ENCODE measurements at regions not wholly inside any gene's neighbourhood (a gene's known extent, or its start where the extent isn't known, plus 50 kb on each side); places are given as distances from the start of the nearest gene placed in this dataset.

GRCh38 chr13:60701895-60702294 is 304.9 kb downstream of the TDRD3 start:
- no peak overlapping the region for H3K27ac ChIP-seq
- H3K4me1 ChIP-seq = no peaks in the 10 kb centered on the region
- DNase-seq (no peak), ATAC-seq (no peak)
- H3K36me3 ChIP-seq = no peaks in the 10 kb centered on the region
- no peak overlapping the region for H3K4me3 ChIP-seq
- intact Hi-C loops (cut with DNase I) = no loop called here
- H3K9me3 ChIP-seq = no peaks in the 10 kb centered on the region
- TF ChIP-seq, protein P1, sequence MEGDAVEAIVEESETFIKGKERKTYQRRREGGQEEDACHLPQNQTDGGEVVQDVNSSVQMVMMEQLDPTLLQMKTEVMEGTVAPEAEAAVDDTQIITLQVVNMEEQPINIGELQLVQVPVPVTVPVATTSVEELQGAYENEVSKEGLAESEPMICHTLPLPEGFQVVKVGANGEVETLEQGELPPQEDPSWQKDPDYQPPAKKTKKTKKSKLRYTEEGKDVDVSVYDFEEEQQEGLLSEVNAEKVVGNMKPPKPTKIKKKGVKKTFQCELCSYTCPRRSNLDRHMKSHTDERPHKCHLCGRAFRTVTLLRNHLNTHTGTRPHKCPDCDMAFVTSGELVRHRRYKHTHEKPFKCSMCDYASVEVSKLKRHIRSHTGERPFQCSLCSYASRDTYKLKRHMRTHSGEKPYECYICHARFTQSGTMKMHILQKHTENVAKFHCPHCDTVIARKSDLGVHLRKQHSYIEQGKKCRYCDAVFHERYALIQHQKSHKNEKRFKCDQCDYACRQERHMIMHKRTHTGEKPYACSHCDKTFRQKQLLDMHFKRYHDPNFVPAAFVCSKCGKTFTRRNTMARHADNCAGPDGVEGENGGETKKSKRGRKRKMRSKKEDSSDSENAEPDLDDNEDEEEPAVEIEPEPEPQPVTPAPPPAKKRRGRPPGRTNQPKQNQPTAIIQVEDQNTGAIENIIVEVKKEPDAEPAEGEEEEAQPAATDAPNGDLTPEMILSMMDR (IDR thresholded peaks at IDR 0.05) = no peak
- no peaks in the 10 kb centered on the region for H3K27me3 ChIP-seq (ENCODE audit: low read depth)

DNA sequence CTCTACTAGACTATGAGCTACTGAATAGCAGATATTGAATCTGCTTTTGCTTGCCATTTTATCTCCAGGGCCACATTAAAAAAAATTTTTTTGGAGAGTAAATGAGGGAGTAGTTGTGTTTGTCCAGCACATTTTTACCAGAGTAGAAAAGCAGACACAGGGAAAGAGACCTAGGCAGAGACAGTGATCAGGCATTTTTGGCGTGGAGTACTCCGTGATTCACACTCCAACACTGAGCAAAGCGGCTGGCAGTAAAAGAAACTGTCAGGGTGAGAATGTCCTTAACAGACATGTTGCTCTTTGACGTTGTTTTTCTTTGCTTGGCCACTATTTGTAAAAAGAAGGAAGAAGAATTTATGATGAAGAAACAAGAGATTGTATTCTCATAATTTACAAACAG is 304.0 kb downstream of the TDRD3 start:
- intact Hi-C loops (cut with DNase I) = no loop called here
- no peaks in the 10 kb centered on the region for H3K27me3 ChIP-seq (ENCODE audit: low read depth)
- H3K4me1 ChIP-seq = no peaks in the 10 kb centered on the region
- no peak for DNase-seq
- H3K27ac ChIP-seq = no peak overlapping the region
- no peak for ATAC-seq
- H3K36me3 ChIP-seq = no peaks in the 10 kb centered on the region
- H3K9me3 ChIP-seq = no peaks in the 10 kb centered on the region
- H3K4me3 ChIP-seq = no peak overlapping the region
- TF ChIP-seq, protein P1 (IDR thresholded peaks at IDR 0.05) = no peak

DNA sequence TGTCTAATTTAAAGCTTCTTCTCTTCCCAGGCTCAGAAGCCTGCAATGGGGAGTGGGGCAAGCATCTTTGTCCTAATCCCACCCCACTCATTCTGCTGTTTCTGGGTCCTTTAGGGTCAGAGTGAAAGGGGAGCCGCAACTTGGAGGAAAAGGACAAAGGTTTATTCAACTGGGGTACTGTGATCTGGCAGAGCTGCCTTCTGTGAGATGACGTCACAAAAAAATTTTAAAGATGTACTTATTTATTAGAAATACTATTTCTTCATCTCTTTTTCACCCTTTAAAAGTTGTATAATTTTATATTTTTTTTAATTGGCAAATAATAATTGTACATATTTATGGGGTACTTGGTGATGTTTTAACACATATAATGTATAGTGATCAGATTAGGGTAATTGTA is 302.6 kb downstream of the TDRD3 start:
- ATAC-seq = no peak
- intact Hi-C loops (cut with DNase I) = no loop called here
- Histone ChIP-seq H3K4me3 (no peak overlapping the region), H3K36me3 (no peaks in the 10 kb centered on the region), H3K4me1 (no peaks in the 10 kb centered on the region), H3K27me3 (ENCODE audit: low read depth) (no peaks in the 10 kb centered on the region), H3K27ac (no peak overlapping the region), H3K9me3 (no peaks in the 10 kb centered on the region)
- no peak for DNase-seq
- TF ChIP-seq, protein P1 (IDR thresholded peaks at IDR 0.05) = no peak

GRCh38 chr13:60696602-60697001 is 299.6 kb downstream of the TDRD3 start:
- ATAC-seq (no peak), DNase-seq (no peak)
- Histone ChIP-seq H3K36me3 (no peaks in the 10 kb centered on the region), H3K4me1 (no peaks in the 10 kb centered on the region), H3K4me3 (no peak overlapping the region), H3K27me3 (ENCODE audit: low read depth) (no peaks in the 10 kb centered on the region), H3K27ac (no peak overlapping the region), H3K9me3 (no peaks in the 10 kb centered on the region)
- TF ChIP-seq, protein P1 (IDR thresholded peaks at IDR 0.05) = no peak
- intact Hi-C loops (cut with DNase I) = no loop called here

DNA sequence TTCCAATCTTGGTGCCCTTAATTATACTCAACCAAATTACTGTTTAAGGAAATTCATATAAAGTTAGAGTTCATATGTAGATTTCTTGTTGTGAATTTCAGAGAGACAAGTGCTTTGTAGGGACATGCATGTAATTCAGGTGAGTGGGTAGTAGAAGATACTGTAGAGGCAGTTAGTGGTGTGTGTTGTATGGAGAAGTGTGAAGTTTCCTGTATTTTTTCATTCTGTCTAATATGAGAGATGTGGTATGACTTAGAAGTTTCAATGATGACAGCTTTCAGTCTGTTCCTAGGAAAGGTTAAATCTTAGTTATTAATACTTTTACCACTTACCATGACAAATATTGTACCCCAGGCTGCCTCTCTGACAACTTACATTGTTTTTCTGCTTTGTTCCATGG is 294.2 kb downstream of the TDRD3 start:
- no peak overlapping the region for H3K27ac ChIP-seq
- no peaks in the 10 kb centered on the region for H3K4me1 ChIP-seq
- no peaks in the 10 kb centered on the region for H3K9me3 ChIP-seq
- no peaks in the 10 kb centered on the region for H3K27me3 ChIP-seq (ENCODE audit: low read depth)
- intact Hi-C loops (cut with DNase I) = no loop called here
- no peak overlapping the region for H3K4me3 ChIP-seq
- H3K36me3 ChIP-seq = no peaks in the 10 kb centered on the region
- DNase-seq (no peak), ATAC-seq (no peak)
- TF ChIP-seq, protein P1 (IDR thresholded peaks at IDR 0.05) = no peak

DNA sequence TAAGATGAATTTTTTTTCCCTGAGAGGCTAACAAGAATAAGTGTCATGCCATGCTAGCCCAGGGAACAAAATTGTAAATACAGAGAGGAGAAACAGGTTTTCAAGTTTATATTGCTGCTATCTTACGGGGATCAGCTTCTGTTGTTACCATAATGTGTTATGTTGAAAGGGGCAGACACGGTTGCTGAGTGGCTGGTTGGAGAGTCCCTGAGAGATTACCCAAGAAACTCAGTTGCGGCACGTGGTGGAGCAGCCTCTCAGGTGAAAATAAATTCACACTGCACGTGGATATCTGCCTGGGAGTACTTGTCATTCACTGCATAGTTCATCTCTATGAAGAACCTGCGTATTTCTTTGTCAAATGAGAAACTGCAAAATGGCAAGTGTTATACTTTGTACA is 293.6 kb downstream of the TDRD3 start:
- intact Hi-C loops (cut with DNase I) = no loop called here
- Histone ChIP-seq H3K36me3 (no peaks in the 10 kb centered on the region), H3K4me3 (no peak overlapping the region), H3K27me3 (ENCODE audit: low read depth) (no peaks in the 10 kb centered on the region), H3K27ac (no peak overlapping the region), H3K9me3 (no peaks in the 10 kb centered on the region), H3K4me1 (no peaks in the 10 kb centered on the region)
- TF ChIP-seq, protein P1 (IDR thresholded peaks at IDR 0.05) = no peak
- ATAC-seq (peak; percentile 64 to 83), DNase-seq (no peak)
